Activated T-cell treated with anti-CD3 and anti-CD28 coated beads, Interleukin-2, amount 50 U/mL, for 24 hours (primary cell): ENCODE measurements at regions not wholly inside any gene's neighbourhood (a gene's known extent, or its start where the extent isn't known, plus 50 kb on each side); places are given as distances from the start of the nearest gene placed in this dataset.
A peak's percentile ranks its signal among the peaks of the same experiment; 100 is the strongest.
"Not testable (repeated sequence)": the region's sequence is repeated elsewhere in the genome, so short reads cannot be mapped to it uniquely, and the experiment has no call there.

ENCODE experiments used
- DNase-seq: peaks from one replicate; pipeline ENCODE4 v3.0.0-alpha.2; 2020
- H3K27ac Mint-ChIP-seq: 2 replicates; pipeline ENCODE4 v1.8.0; 2020; ENCODE audit warnings: mild to moderate bottlenecking, mixed read lengths
- H3K27me3 Mint-ChIP-seq: 2 replicates; pipeline ENCODE4 v1.8.0; 2020; ENCODE audit warnings: mixed read lengths
- H3K36me3 Mint-ChIP-seq: 2 replicates; pipeline ENCODE4 v1.8.0; 2020; ENCODE audit warnings: low read depth, mixed read lengths
- H3K4me1 Mint-ChIP-seq: 2 replicates; pipeline ENCODE4 v1.8.0; 2020; ENCODE audit warnings: low read depth, mixed read lengths
- H3K4me3 Mint-ChIP-seq: 2 replicates; pipeline ENCODE4 v1.8.0; 2020; ENCODE audit warnings: mild to moderate bottlenecking, moderate library complexity, mixed read lengths
- H3K9me3 Mint-ChIP-seq: 2 replicates; pipeline ENCODE4 v1.8.0; 2020; ENCODE audit warnings: mixed read lengths

GRCh38 chr15:70236341-70237086, 138.8 kb upstream of the TLE3 start:
- peak; percentile 26 for DNase-seq

GRCh38 chr15:70235347-70235746, 137.6 kb upstream of the TLE3 start:
- Mint-ChIP-seq H3K4me1 (peaks cover 26% of the 10 kb centered on the region), H3K36me3 (peaks cover 5% of the 10 kb centered on the region), H3K4me3 (no peak overlapping the region), H3K9me3 (peaks cover 15% of the 10 kb centered on the region), H3K27me3 (peaks cover 2% of the 10 kb centered on the region), H3K27ac (no peak overlapping the region)
- DNase-seq, result peak; percentile 9

More at GRCh38 chr15:70236341-70237086, 138.8 kb upstream of the TLE3 start:
- Mint-ChIP-seq H3K9me3 (peaks cover 10% of the 10 kb centered on the region), H3K4me1 (peaks cover 30% of the 10 kb centered on the region), H3K27ac (no peak overlapping the region), H3K36me3 (peaks cover 4% of the 10 kb centered on the region), H3K4me3 (no peak overlapping the region), H3K27me3 (peaks cover 2% of the 10 kb centered on the region)

DNA sequence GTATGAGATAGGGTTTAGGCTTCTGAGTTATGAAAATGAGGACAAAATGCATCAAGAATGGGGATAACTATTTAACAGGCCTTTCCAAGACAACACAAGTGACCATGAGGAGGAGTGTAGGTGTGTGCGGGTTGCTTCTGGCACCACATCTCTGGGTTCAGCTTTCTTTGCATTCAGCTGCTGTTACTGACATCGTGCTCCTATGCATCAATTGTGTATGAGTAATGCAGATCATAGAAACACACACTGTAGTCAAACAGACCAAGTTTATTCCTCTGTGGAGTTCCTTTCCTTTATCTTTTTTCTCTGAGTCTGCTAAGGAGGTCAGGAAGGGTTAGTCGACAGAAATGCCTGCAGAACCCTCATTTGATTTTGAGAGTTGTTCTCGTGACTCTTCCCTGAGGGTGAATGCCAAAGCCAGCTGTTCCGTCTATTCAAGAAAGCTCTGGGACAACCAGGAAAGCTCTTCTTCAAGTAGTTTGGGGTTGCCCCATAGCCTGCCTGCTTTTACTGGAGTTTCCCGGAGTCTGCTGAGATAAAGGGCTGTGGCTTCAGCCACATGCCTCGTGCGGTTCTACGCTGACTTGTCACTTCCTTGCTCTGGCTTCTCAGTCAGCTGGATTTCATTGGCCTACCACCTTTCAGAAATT, 136.7 kb upstream of the TLE3 start:
- Mint-ChIP-seq H3K36me3 (peaks cover 5% of the 10 kb centered on the region), H3K4me3 (no peak overlapping the region), H3K27ac (no peak overlapping the region), H3K27me3 (peaks cover 2% of the 10 kb centered on the region), H3K4me1 (peaks cover 22% of the 10 kb centered on the region), H3K9me3 (peaks cover 22% of the 10 kb centered on the region)
- DNase-seq, result peak; percentile 29

DNA sequence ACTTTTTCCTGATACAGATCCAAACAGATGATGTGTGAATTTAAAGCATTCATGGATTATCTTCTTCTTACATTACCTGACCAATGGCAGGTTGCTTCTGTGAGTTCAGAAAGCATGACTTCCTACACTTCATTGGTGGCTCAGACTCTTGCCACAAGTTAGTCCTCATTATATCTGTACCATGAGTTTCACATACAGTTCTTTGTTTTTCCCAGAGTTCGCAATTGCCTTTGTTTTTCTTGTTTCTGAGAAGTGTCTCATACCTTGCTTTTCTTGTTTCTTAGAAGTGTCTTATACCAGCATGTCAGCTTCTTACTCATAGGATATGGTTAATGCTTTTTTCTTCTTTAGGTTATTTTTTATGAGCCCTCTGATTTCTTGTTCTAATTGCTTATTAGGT, 133.8 kb upstream of the TLE3 start:
- H3K9me3 Mint-ChIP-seq, result peaks cover 26% of the 10 kb centered on the region
- H3K36me3 Mint-ChIP-seq, result peaks cover 5% of the 10 kb centered on the region
- DNase-seq, result no peak
- no peak overlapping the region for H3K27ac Mint-ChIP-seq
- H3K4me3 Mint-ChIP-seq, result no peak overlapping the region
- peaks cover 16% of the 10 kb centered on the region for H3K4me1 Mint-ChIP-seq
- H3K27me3 Mint-ChIP-seq, result peaks cover 2% of the 10 kb centered on the region

DNA sequence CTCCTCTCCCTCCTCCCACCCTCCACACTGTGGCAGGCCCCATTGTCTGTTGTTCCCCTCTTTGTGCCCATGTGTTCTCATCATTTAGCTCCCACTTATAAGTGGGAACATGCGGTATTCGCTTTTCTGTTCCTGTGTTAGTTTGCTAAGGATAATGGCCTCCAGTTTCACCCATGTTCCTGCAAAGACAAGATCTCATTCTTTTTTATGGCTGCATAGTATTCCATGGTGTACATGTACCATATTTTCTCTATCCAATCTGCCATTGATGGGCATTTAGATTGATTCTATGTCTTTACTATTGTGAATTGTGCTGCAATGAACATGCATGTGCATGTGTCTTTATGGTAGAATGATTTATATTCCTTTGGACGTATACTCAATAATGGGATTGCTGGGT, 130.2 kb upstream of the TLE3 start:
- not testable (repeated sequence) for H3K4me3 Mint-ChIP-seq, H3K4me1 Mint-ChIP-seq, DNase-seq, H3K27ac Mint-ChIP-seq, H3K27me3 Mint-ChIP-seq, H3K36me3 Mint-ChIP-seq
- peaks cover 26% of the 10 kb centered on the region for H3K9me3 Mint-ChIP-seq

GRCh38 chr15:70227147-70227546, 129.4 kb upstream of the TLE3 start:
- H3K27ac Mint-ChIP-seq, result no peak overlapping the region
- H3K9me3 Mint-ChIP-seq, result peaks cover 22% of the 10 kb centered on the region
- H3K4me1 Mint-ChIP-seq, result peaks cover 8% of the 10 kb centered on the region
- H3K36me3 Mint-ChIP-seq, result peaks cover 5% of the 10 kb centered on the region
- peak; percentile 17 for DNase-seq
- H3K4me3 Mint-ChIP-seq, result no peak overlapping the region
- no peaks in the 10 kb centered on the region for H3K27me3 Mint-ChIP-seq

DNA sequence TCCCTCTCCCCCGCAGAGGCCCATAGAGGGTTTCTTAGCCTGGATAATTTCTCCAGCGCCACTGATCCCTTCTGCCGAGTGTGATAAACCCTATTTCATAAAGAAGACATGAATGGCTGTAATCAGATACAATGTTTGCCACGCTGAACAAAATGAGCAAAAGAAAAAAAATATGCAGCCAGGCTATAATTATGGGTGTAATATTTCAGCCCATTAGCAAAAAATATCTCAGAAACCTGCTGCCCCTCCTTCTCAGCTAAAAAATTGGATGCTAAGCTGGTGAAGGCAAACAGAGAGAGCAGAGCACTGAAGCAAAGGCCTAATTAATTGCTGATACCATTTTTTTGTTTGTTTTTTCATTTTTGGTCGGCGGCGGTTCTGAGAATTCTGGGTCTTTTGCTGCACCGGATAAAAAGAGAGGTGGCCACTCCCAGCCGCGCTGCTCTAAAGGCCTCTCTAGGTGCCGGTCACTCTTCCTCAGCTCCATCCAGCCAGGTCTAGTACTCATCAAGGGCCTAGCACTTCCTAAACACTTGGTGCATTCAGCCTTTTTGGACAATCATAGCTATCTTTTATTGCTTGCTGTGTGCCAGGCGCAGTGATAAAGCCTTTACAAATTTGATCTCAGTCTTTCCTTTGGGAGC, 128.7 kb upstream of the TLE3 start:
- peaks cover 15% of the 10 kb centered on the region for H3K9me3 Mint-ChIP-seq
- no peak overlapping the region for H3K4me3 Mint-ChIP-seq
- no peak overlapping the region for H3K27ac Mint-ChIP-seq
- H3K36me3 Mint-ChIP-seq, result peaks cover under 1% of the 10 kb centered on the region
- peaks cover 8% of the 10 kb centered on the region for H3K4me1 Mint-ChIP-seq
- DNase-seq, result peak; percentile 1
- no peaks in the 10 kb centered on the region for H3K27me3 Mint-ChIP-seq

DNA sequence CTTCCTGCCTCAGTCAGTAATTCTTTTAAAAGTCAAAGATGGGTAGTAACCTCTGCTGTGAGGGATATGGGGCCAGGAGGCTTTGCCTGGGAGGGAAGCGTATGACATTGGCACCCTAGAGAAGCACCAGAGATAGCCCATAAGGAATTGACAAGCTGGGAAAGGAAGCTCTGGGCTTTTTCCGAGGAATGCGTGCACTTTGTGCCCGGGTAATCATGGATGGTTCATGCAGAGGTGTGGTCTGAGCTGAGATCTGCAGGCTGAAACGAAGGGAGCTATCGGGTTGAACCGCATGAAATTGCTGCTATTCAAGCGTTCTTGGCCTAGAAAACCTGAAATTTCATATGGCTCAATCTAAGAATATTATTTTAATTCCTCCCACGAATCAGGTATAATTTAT, 127.7 kb upstream of the TLE3 start:
- peaks cover 12% of the 10 kb centered on the region for H3K9me3 Mint-ChIP-seq

DNA sequence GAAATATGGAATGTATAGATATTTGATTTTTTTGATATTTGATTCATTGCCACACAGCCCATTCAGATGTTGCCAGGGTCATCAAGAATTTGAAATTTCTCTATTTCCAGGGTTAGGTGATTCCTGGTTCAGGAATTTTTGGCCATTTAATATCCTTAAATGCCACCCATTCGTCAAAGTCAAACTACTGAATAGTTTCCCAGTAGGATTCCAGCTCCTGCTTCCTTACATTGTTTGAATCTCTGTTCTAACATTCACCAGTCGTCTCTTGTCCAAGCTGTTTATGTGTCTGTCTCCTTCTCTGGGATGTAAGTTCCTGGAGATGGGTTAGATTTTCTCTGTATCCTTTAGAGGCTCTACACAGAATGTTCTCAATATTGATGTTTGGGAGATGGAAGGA, 124.9 kb upstream of the TLE3 start:
- Mint-ChIP-seq H3K27me3 (no peaks in the 10 kb centered on the region), H3K36me3 (no peaks in the 10 kb centered on the region), H3K4me1 (peaks cover 8% of the 10 kb centered on the region), H3K27ac (no peak overlapping the region), H3K4me3 (no peak overlapping the region), H3K9me3 (no peaks in the 10 kb centered on the region)
- DNase-seq, result no peak

More for the DNA sequence above, 127.7 kb upstream of the TLE3 start:
- Mint-ChIP-seq H3K27me3 (no peaks in the 10 kb centered on the region), H3K36me3 (no peaks in the 10 kb centered on the region), H3K27ac (no peak overlapping the region), H3K4me3 (no peak overlapping the region), H3K4me1 (peaks cover 8% of the 10 kb centered on the region)
- peak; percentile 2 for DNase-seq

DNA sequence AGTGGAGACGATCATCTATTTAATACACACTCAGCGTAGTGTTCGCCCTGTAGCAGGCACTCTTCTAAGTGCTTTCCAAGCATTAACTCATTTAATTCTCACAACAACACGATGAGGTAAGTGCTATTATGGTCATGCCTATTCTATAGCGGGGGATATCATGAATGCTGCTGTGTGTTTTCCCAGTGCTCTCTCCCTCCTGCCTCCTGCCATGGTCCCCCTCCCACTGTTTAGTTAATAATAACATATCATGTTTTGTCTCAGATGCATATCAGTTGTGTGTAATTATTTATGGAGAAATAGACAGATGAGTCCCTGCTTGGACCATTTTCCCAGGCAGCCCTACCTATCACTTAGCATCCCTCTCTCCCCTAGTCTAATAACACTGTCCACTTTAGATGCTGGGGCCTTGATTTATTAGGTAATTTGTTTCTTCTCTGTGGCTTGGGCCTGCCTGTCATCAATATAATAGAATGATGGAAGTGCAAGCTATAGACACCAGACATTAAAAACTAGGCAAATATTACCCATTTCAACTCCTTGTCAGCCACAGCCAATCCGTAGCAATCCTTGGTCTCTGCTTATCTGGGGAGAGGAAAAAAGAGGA, 122.9 kb upstream of the TLE3 start:
- Mint-ChIP-seq H3K9me3 (no peaks in the 10 kb centered on the region), H3K27ac (no peak overlapping the region), H3K36me3 (no peaks in the 10 kb centered on the region), H3K4me1 (peaks cover 8% of the 10 kb centered on the region), H3K27me3 (no peaks in the 10 kb centered on the region), H3K4me3 (no peak overlapping the region)
- no peak for DNase-seq

GRCh38 chr15:70219966-70220365, 122.2 kb upstream of the TLE3 start:
- H3K27ac Mint-ChIP-seq, result no peak overlapping the region
- DNase-seq, result no peak
- no peaks in the 10 kb centered on the region for H3K9me3 Mint-ChIP-seq
- H3K4me1 Mint-ChIP-seq, result peaks cover 8% of the 10 kb centered on the region
- H3K27me3 Mint-ChIP-seq, result no peaks in the 10 kb centered on the region
- H3K36me3 Mint-ChIP-seq, result no peaks in the 10 kb centered on the region
- no peak overlapping the region for H3K4me3 Mint-ChIP-seq

DNA sequence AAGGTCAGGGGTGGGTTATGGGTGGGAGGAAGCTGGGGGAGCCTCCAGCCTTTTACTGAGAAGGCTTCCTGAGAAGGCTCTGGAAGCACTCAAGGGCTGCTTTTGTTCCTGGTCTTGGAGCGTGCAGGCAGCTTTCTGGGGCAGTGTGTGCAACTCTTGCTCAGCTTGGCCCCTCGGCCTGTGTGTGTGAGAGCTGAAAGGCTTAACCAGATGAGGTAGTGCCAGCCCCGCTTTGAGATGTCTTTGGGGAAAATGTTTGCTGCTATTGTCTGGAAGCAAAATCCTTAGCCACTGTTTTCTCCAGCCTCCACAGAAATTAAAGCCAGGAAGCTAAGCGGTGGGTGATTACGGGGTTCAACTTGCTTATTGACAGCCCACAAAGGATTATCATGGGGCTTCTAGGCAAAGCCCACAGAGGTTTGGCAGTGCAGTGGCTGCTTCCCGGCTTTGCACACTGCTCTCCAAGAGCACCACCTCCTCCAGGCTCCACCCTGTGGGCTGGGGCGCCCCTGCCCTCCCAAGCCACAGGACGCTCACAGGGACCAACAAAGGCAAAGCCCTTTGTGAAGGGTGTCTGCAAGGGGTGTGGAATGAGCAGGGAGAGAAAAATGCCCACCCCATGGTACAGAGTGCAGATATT, 121.7 kb upstream of the TLE3 start:
- Mint-ChIP-seq H3K36me3 (no peaks in the 10 kb centered on the region), H3K27ac (no peak overlapping the region), H3K4me3 (no peak overlapping the region), H3K9me3 (no peaks in the 10 kb centered on the region), H3K27me3 (no peaks in the 10 kb centered on the region), H3K4me1 (peaks cover 8% of the 10 kb centered on the region)
- no peak for DNase-seq

- H3K9me3 Mint-ChIP-seq, result no peaks in the 10 kb centered on the region
- H3K27me3 Mint-ChIP-seq, result no peaks in the 10 kb centered on the region
- no peak overlapping the region for H3K27ac Mint-ChIP-seq
- H3K36me3 Mint-ChIP-seq, result no peaks in the 10 kb centered on the region
- no peak overlapping the region for H3K4me3 Mint-ChIP-seq
- peak; percentile 13 for DNase-seq
- H3K4me1 Mint-ChIP-seq, result no peaks in the 10 kb centered on the region
These were observed 119.8 kb upstream of the TLE3 start for GRCh38 chr15:70217226-70218160.
